Neuronal stem cell (in vitro differentiated cells): ENCODE measurements at regions not wholly inside any gene's neighbourhood (a gene's known extent, or its start where the extent isn't known, plus 50 kb on each side); places are given as distances from the start of the nearest gene placed in this dataset.

ENCODE experiments used
- DNase-seq: peaks from one replicate; pipeline ENCODE4 v3.0.0-alpha.2; 2013; ENCODE audit warnings: low spot score
- H2AFZ ChIP-seq: one replicate; pipeline ENCODE4 v1.6.1; 2013; ENCODE audit warnings: mild to moderate bottlenecking, low read length, inconsistent platforms
- H2AK5ac ChIP-seq: 2 replicates; pipeline ENCODE4 v1.6.1; 2013; ENCODE audit warnings: low read depth, mild to moderate bottlenecking, inconsistent platforms, low read length, moderate library complexity, mixed read lengths
- H2BK120ac ChIP-seq: 2 replicates; pipeline ENCODE4 v1.6.1; 2013; ENCODE audit warnings: low read depth, mild to moderate bottlenecking, inconsistent platforms, low read length, moderate library complexity, mixed read lengths
- H2BK12ac ChIP-seq: one replicate; pipeline ENCODE4 v1.6.1; 2013; ENCODE audit warnings: low read length, inconsistent platforms
- H2BK15ac ChIP-seq: 2 replicates; pipeline ENCODE4 v1.6.1; 2013; ENCODE audit warnings: mild to moderate bottlenecking, low read length, inconsistent platforms, mixed read lengths
- H2BK5ac ChIP-seq: one replicate; pipeline ENCODE4 v1.6.1; 2013; ENCODE audit warnings: inconsistent platforms, mild to moderate bottlenecking, low read length, moderate library complexity
- H3K14ac ChIP-seq: one replicate; pipeline ENCODE4 v1.6.1; 2013; ENCODE audit warnings: low read length, inconsistent platforms
- H3K18ac ChIP-seq: 2 replicates; pipeline ENCODE4 v1.6.1; 2013; ENCODE audit warnings: low read length, inconsistent platforms
- H3K23ac ChIP-seq: 2 replicates; pipeline ENCODE4 v1.6.1; 2013; ENCODE audit warnings: low read depth, mild to moderate bottlenecking, mixed read lengths, low read length, inconsistent platforms; ENCODE audit not compliant: poor library complexity
- H3K27ac ChIP-seq: replicated peaks from 3 replicates; pipeline ENCODE4 v1.5.1; 2013; ENCODE audit warnings: low read length, inconsistent platforms
- H3K27me3 ChIP-seq, 3 experiments: 2 replicates each; pipeline ENCODE4 v1.6.1; 2013; ENCODE audit warnings: low read length in 3 of 3, mild to moderate bottlenecking in 2 of 3, inconsistent platforms in 1 of 3, low read depth in 1 of 3, mixed read lengths in 1 of 3, moderate library complexity in 1 of 3; ENCODE audit not compliant: control insufficient read depth in 3 of 3, insufficient read depth in 3 of 3
- H3K36me3 ChIP-seq, 2 donors: replicated peaks in 1 of 2; 2 replicates each; pipeline ENCODE4 v1.6.1; 2013; ENCODE audit warnings: low read length in 2 of 2; ENCODE audit not compliant: control insufficient read depth in 2 of 2, insufficient read depth in 2 of 2
- H3K4ac ChIP-seq: 2 replicates; pipeline ENCODE4 v1.6.1; 2013; ENCODE audit warnings: inconsistent platforms, mild to moderate bottlenecking, low read length, moderate library complexity
- H3K4me1 ChIP-seq, 2 donors: 1 replicate in 1 of 2; 2 replicates in 1 of 2; pipeline ENCODE4 v1.6.1; 2013; ENCODE audit warnings: low read length in 2 of 2, low read depth in 1 of 2; ENCODE audit not compliant: control insufficient read depth in 2 of 2, insufficient read depth in 1 of 2
- H3K4me2 ChIP-seq: one replicate; pipeline ENCODE4 v1.6.1; 2013; ENCODE audit warnings: mild to moderate bottlenecking, low read length, inconsistent platforms; ENCODE audit not compliant: insufficient read depth, poor library complexity, severe bottlenecking
- H3K4me3 ChIP-seq, 2 donors: 2 replicates each; pipeline ENCODE4 v1.5.1; 2013; ENCODE audit warnings: low read length in 2 of 2, mild to moderate bottlenecking in 2 of 2, inconsistent platforms in 1 of 2, moderate library complexity in 1 of 2
- H3K79me1 ChIP-seq: one replicate; pipeline ENCODE4 v1.6.1; 2013; ENCODE audit warnings: low read depth, mild to moderate bottlenecking, inconsistent platforms, low read length, moderate library complexity
- H3K9ac ChIP-seq: one replicate; pipeline ENCODE4 v1.6.1; 2013; ENCODE audit warnings: mild to moderate bottlenecking, low read depth, low read length, inconsistent platforms; ENCODE audit not compliant: poor library complexity
- H3K9me3 ChIP-seq, 2 donors: replicated peaks in 1 of 2; 2 replicates each; pipeline versions ENCODE3 to v1.6.1; 2013; ENCODE audit warnings: low read length in 2 of 2, mild to moderate bottlenecking in 2 of 2, inconsistent platforms in 1 of 2, low read depth in 1 of 2, mixed read lengths in 1 of 2, moderate library complexity in 1 of 2; ENCODE audit not compliant: control insufficient read depth in 2 of 2, insufficient read depth in 1 of 2
- H4K8ac ChIP-seq: one replicate; pipeline ENCODE4 v1.6.1; 2013; ENCODE audit warnings: low read depth, mild to moderate bottlenecking, inconsistent platforms, low read length, moderate library complexity
- H4K91ac ChIP-seq: one replicate; pipeline ENCODE4 v1.6.1; 2013; ENCODE audit warnings: low read length, low read depth, mild to moderate bottlenecking, inconsistent platforms; ENCODE audit not compliant: poor library complexity
- WGBS, 2 donors: extraction: QIAGEN DNeasy Blood & Tissue Kit; methylation state at CpG; one replicate each; pipeline ENCODE4 v1.1.7; 2013; ENCODE audit warnings: missing lambda C conversion rate in 2 of 2, mixed read lengths in 1 of 2; ENCODE audit not compliant: insufficient read length in 2 of 2, insufficient replicate concordance in 1 of 2; ENCODE audit errors: extremely low coverage in 2 of 2; 5-methylcytosine and 5-hydroxymethylcytosine counted together

DNA sequence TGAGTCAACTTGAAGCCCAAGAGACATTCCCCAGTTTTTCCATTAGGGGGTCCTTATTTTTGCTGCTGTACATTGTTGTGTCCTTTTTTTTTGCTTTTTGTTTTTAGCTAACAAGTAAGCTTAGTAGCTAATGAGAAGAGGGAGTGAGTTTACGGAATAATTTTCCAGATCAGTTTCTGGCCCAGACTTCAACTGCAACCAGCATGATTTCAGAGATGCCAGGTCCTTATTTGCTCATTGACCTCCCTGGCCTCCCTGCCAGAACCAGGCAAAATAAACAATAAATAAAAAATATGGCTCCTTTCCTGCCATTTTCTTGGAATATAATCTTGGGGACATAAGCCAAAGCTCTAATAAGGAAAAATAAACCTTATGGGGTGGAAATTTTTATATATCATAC lies 185.9 kb downstream of the FAT3 start:
- Histone ChIP-seq H3K9ac (no peak overlapping the region), H2BK120ac (no peak overlapping the region), H3K79me1 (no peaks in the 10 kb centered on the region), H3K36me3 (peaks cover 0 to 6% of the 10 kb centered on the region in 2 donors), H2BK5ac (no peak overlapping the region), H3K14ac (no peak overlapping the region), H2AK5ac (no peak overlapping the region), H2BK15ac (no peak overlapping the region), H3K27me3 (no peaks in the 10 kb centered on the region), H3K4me2 (no peak overlapping the region), H3K23ac (no peak overlapping the region), H4K8ac (no peak overlapping the region), H2BK12ac (no peak overlapping the region), H3K27ac (no peak overlapping the region), H3K4me1 (peaks cover 13 to 16% of the 10 kb centered on the region in 2 donors), H2AFZ (no peak overlapping the region), H3K9me3 (peaks cover 0 to 2% of the 10 kb centered on the region in 2 donors), H3K4me3 (no peak overlapping the region), H4K91ac (no peak overlapping the region), H3K18ac (no peak overlapping the region), H3K4ac (no peak overlapping the region)
- no CpG with 5 or more reads among the region's 1 CpG for WGBS, 2 donors
- DNase-seq, result no peak

DNA sequence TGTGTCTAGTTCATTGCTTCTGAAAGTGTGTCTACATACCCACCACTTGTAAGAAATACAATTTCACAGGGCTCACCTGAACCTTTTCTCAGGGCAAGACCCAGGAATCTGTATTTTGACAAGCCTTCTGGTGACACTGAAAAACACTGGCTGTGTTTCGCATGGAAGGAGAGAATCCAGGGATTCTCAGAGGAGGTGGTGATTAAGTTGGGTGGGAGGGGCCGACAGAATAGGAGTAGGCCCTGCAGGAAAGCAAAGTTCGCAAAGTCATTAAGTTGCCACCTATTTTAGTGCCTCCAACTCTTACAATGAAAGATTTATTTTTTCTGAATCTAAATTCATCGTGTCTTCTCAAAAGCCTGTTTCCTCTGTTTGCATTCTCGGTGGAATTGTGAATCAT lies 186.8 kb downstream of the FAT3 start:
- WGBS, 2 donors, result no CpG with 5 or more reads among the region's 5 CpGs
- Histone ChIP-seq H3K4me1 (peaks cover 13 to 15% of the 10 kb centered on the region in 2 donors), H2AFZ (no peak overlapping the region), H2BK120ac (no peak overlapping the region), H3K14ac (no peak overlapping the region), H3K27ac (no peak overlapping the region), H3K4ac (no peak overlapping the region), H3K4me3 (no peak overlapping the region), H3K23ac (no peak overlapping the region), H3K9me3 (peaks cover 0 to 2% of the 10 kb centered on the region in 2 donors), H2BK15ac (no peak overlapping the region), H3K36me3 (peaks cover 0 to 4% of the 10 kb centered on the region in 2 donors), H3K18ac (no peak overlapping the region), H4K8ac (no peak overlapping the region), H3K79me1 (no peaks in the 10 kb centered on the region), H3K4me2 (no peak overlapping the region), H4K91ac (no peak overlapping the region), H3K9ac (no peak overlapping the region), H2BK12ac (no peak overlapping the region), H3K27me3 (no peaks in the 10 kb centered on the region), H2BK5ac (no peak overlapping the region), H2AK5ac (no peak overlapping the region)
- no peak for DNase-seq

DNA sequence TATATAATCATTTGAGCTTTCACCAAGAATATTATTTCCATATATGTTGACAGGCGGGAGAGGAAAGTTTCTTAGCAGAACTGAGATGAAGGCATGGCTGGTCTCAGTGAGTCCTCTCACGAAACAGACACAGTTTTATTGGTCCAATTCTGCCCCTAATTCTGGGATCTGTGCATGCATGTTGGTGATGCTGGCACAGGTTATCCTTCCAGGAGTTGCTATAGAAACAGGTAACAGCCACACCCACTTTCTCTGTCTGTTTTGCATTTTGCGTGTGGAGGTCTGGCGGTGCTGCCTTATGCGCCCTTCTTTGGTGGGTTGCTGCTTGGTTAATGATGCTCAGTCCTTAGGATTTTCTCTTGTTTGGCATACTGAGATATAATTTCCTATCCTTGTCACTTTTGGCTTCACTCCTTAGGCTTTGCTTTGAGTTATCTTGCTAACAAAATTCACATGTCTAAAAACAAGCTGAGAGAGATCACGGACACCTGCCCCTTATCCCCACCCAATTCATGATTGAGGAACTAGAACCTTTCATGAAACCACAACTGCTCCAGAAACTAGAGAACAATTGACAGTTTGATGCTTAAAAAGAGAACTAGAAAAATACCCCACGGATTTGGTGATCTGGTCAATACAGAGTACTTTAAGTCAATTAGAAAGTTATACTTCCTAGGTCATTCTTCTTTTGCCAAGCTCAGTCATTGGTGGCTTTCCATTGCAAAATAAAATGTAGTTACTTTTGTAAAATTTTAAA lies 189.3 kb downstream of the FAT3 start:
- Histone ChIP-seq H3K9me3 (peaks cover 0 to 2% of the 10 kb centered on the region in 2 donors), H3K9ac (no peak overlapping the region), H3K4me2 (no peak overlapping the region), H3K4ac (no peak overlapping the region), H3K23ac (no peak overlapping the region), H3K36me3 (peaks cover 0 to 2% of the 10 kb centered on the region in 2 donors), H2AK5ac (no peak overlapping the region), H3K27ac (no peak overlapping the region), H2BK5ac (no peak overlapping the region), H3K79me1 (no peaks in the 10 kb centered on the region), H2BK15ac (no peak overlapping the region), H3K4me1 (peaks cover 9 to 10% of the 10 kb centered on the region in 2 donors), H4K8ac (no peak overlapping the region), H3K14ac (no peak overlapping the region), H2BK12ac (no peak overlapping the region), H3K18ac (no peak overlapping the region), H2AFZ (no peak overlapping the region), H3K27me3 (no peaks in the 10 kb centered on the region), H3K4me3 (no peak overlapping the region), H4K91ac (no peak overlapping the region), H2BK120ac (no peak overlapping the region)
- no CpG with 5 or more reads among the region's 7 CpGs for WGBS, 2 donors
- DNase-seq, result no peak

DNA sequence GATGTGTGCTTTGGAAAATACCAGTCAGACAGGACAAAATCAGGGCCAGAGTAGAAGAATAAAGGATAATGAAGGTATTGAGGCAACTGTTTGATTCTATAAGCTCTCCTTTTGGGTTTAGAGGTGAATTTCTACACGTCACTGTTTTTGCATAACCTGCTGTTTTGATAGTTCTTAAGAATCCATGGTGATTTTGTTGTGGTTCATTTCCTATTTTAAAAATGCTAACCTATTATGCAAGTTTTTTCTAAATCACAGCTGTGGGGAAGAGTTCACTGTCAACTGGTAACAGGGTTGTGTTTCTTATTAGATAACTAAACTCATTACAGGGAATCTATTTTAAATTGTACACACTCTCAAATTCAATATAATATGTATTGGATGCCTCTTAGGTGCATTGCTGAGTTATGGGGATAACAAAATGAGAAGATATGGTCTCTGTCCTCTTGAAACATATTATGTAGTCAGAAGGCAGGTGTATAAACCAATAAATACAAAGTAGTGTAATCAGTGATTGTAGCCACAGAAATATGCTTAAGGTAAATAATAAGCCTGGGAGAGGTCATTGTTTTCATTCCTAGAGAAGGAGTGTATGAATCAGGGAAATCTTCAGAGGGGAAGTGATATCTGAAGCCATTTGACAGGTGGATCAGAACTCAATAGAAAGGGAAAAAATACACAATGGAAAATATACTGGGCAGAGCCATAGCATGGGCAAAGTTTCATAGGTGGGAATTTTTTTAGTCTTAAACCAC lies 192.5 kb downstream of the FAT3 start:
- no CpG with 5 or more reads among the region's 1 CpG for WGBS, 2 donors
- Histone ChIP-seq H3K27ac (no peak overlapping the region), H2BK12ac (no peak overlapping the region), H3K9me3 (peaks cover 0 to 2% of the 10 kb centered on the region in 2 donors), H3K14ac (no peak overlapping the region), H3K27me3 (no peaks in the 10 kb centered on the region), H3K4ac (no peak overlapping the region), H2AFZ (no peak overlapping the region), H3K4me1 (peaks cover 2 to 3% of the 10 kb centered on the region in 2 donors), H3K23ac (no peak overlapping the region), H2BK5ac (no peak overlapping the region), H3K4me3 (no peak overlapping the region), H4K8ac (no peak overlapping the region), H3K18ac (no peak overlapping the region), H3K79me1 (no peaks in the 10 kb centered on the region), H4K91ac (no peak overlapping the region), H2BK120ac (no peak overlapping the region), H3K9ac (no peak overlapping the region), H2BK15ac (no peak overlapping the region), H2AK5ac (no peak overlapping the region), H3K36me3 (peaks cover 0 to 2% of the 10 kb centered on the region in 2 donors), H3K4me2 (no peak overlapping the region)
- DNase-seq, result no peak
